Inflammatory macrophage treated with lipopolysaccharide for 1 hour (primary cell): ENCODE measurements at regions not wholly inside any gene's neighbourhood (a gene's known extent, or its start where the extent isn't known, plus 50 kb on each side); places are given as distances from the start of the nearest gene placed in this dataset.

Experiments used
- DNase-seq, 2 donors: peaks; one replicate each; pipeline ENCODE4 v3.0.0-alpha.2; 2020 to 2022

DNA sequence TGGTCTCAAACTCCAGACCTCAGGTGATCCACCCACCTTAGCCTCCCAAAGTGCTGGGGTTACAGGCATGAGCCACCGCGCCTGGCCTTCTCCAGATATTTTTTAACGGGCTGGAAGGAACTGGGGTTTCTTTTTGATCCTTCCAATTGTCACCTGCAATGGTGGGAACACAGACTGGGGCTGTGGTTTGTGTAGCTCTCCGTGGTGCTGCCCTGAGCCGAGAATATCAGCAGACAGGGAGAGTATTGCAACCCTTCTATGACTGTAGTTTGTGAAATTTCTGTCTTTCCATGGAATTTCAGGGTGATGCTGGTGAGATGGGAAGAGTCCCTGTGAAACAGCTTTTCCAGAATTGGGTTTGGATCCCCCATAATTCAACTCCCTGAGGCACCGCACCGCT is 263.5 kb downstream of the ENGASE start:
- DNase-seq = no peak

DNA sequence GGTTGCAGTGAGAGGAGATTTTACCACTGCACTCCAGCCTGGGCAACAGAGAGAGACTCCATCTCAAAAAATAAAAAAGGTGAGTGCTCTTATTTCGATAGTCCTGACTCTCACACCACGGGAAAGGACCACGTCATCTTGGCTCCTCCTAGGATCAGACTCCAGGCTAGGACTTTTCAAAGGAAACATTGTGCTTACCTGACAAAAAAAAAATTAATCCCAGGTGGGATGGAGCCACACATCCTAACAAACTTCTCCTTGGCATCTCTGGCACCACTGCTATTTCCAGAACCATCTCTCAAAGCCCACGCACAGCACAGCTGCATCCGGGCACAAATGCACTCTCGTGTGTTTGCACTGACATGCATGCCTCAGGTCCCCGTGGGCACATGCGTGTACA is 262.4 kb downstream of the ENGASE start:
- no peak for DNase-seq

DNA sequence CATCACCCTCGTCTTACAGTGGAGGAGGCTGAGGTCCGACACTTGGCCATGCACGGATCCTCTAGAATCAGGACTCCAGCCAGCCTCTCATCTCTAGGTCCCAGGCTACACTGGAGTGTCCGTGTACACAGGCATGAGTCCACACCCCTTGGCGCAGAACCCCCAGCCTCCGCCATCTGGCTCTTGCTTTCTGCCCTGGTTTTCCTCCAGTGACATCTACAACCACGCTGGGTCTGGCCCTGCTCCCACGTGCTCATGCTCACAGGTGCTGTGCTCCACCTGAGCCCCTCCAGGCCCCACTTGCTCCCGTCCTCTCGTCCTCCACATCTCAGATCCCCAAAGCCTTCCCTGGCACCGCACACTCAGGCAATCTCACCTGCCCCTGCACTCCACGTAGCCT is 260.8 kb downstream of the ENGASE start:
- no peak for DNase-seq

DNA sequence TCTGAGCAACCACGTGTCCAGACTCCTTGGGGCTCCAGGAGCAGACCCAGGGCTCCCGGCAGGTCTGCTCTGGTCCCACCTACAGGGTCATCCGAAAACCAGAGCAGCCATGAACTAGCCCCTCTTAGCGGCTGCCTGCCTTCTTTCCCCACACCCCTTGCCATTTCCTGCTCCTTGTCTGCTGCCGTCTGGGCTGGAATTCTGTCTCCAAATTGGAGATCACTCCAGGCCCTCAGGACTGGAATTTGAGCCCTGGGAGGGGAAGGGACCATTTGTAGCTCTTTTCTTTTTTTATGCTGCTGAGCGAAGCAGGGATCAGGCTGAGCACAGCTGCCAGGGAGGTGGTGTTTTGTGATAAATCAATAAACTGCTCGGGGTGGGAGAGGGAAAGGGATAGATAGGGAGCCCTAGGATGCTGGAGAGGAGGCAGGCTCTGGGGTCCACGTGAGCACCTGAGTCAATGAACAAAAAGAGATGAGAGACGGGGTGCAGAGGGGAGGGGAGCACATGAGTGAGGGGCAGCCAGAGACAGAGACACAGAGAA is 257.5 kb downstream of the ENGASE start:
- DNase-seq = no peak

DNA sequence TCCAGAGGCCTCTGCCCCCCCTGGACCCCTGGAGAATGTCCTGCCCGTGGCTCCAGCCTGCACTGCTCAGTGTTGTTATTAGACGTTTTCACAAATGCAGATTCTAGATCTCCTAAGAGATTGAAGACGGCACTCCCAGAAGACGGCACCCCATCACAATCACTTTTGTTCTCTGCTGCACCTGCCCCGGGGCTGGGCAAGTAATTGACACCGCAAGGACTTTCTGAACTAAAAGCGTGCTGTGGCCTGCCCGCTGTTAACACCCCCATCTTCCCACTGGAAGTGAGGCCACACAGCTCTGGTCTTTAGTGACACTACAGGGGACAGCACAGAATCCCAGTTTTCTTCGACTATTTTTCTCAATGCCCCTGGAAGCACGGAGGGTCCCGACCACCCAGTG is 256.9 kb downstream of the ENGASE start:
- DNase-seq = no peak

DNA sequence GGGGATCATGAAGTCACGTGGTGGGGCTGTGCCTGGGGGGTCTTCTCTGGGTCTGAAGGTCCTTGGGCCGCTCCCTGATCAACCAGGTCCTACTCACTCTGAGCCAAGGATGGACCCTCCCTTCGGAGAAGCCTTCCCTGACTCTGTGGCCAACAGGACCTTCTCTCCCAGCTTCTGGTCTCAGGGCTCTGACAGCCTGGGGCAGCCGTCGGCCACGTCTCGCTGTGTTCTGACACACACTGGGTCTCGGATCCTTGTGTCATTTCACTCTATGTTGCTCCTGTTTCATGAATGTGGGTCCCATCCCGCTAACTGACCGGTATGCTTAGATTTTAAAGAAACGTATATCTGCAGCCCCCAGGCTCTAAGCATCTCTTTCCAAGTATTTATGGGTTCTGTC is 256.1 kb downstream of the ENGASE start:
- DNase-seq = no peak

DNA sequence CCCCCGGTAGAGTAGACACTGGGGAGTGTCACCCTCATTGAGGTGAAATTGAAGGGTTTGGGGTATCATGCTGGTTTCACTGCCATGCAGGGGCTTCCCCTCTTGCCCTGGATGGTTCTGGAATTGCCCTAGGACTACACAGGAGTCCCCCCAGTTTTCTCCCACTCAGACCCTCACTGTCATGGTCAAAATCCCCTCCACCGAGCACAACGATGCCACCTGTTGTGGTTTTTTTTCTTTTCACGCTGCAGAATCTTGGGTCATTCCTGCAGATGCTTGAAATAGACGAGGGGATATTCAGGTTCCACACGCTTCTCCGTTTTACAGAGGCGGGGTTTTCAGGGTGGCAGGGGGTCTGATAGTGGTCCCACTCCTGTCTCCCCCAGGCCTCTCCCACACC is 255.6 kb downstream of the ENGASE start:
- no peak for DNase-seq

DNA sequence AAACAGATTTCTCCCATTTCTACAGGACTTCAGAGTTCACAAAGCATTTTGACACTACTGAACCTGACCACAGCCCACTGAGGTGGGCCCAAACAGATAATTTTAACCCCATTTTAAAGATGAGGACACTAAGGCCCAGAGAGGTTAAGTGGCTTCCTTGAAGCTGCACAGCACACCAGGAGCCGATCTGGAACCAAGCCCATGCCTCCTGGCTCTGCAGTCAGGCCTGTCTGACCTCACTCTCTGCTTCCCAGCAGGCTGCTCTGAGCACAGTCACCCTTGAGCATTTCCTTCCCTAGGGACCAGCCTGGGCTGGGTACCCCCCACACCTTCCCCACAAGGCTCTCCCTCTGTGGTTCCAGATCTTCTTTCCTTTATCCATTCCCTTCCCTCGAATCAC is 252.2 kb downstream of the ENGASE start:
- DNase-seq = no peak

DNA sequence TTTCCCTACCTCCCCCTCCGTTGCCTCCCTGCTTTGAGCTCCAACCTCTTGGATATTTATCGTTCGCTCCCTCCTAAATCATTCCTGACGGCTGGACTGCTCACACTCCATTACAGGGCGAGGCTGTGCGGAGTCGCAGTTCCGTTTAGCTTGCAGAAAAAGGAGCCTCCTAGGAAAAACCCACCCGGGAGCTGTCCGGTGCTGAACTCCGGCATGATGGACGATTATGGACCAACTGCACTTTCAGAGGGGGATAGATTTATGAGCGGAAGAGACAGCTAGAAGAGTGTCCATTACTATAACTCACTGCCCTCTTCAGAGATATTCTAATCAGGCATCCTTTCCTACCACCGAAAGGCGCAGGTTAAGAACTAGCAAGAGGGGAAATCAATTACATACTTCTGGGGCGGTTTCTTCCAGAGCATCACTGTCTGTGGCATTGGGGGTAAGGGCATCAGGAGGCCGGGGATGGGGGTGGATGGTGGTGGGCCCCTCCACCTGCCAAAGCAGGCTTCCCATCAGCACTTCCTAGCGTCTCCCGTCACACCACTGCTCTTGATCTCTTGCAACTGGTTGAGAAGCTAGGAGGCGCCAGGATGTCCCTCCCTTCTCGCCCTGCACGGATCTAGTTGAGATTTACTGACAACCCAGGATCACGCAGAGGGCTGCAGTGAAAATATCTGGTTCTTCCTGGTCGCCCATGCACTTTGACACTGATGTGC is 251.2 kb downstream of the ENGASE start:
- no peak for DNase-seq

DNA sequence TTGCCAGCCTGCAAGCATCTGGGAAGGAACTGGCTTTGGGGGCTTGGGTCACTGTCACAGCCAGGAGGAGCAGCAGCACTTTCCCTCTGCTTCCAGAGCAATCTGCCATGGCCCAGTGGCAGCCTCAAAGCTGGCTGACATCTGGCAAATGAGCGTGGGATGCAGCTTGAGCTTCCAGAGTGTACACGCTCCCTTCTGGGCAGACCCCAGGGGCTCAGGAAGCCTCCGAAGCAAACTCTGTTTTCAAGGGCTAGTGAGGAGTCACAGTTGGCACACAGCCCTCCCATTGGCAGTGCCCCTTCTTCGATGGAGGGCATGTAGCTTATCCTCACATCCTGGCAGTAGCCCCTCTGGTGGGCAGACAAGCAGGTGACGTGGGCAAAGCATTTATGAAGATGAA is 249.6 kb downstream of the ENGASE start:
- no peak for DNase-seq

DNA sequence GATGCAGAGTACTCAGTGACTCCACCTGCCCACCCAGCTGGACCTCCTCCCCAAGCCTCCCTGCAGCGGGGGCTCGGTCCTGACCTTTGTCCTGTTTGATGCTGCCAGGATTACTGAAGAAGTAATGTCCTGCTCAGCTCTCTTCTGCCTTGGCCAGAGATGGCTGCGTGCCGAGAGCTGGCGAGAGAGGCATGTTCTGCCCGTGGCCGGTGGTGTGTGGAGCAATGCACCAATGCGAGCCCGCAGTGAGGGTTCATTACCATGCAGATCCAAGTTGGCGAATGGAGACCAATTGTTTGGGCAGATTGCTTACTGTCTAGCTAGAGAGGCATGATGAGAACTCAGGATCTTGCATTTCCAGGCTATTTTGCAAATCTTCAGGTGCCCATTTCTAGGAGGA is 248.9 kb downstream of the ENGASE start:
- DNase-seq = no peak

DNA sequence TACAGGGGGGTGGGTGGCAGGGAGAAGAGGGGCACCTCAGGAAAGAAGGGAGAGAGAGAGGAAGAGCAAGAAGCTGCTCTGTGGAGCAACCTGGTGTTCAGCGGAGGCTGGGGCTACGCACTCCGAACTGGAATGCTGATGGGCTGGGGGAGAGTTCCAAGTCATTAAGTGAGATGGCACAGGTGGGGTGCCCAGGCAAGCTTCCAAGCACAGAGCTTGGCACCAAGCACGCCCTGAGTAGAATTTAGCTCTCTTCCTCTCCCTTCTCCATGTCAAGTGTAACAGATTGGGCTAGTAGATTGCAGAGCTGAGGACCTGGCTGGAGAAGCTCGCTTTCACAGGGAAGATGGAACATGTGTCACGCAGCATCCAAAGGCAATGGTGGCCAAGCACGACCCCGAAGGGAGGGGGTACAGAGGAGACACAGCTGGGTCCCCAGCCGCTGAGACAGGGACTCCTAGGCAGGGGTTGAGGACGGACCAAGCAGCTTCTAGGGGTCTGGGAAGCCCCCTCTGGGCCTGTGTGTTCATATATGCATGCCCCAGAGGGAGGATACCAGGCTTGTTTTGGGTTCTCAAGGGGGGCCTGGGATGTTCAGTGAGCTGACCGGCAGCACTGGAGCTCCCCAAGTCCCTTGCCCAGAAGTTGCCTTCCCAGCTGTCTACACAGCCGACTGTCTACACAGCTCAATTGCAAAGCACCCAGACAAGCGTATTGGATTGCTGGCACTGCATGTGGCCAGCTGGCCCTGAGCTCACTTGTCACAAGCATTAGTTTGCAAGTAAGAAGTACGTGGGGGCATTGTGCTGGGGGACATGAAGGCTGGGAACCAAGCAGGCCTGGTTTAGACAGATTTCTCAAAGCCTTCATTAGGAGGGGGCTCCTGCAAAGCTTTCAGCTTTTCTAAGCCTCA is 247.8 kb downstream of the ENGASE start:
- no peak for DNase-seq

DNA sequence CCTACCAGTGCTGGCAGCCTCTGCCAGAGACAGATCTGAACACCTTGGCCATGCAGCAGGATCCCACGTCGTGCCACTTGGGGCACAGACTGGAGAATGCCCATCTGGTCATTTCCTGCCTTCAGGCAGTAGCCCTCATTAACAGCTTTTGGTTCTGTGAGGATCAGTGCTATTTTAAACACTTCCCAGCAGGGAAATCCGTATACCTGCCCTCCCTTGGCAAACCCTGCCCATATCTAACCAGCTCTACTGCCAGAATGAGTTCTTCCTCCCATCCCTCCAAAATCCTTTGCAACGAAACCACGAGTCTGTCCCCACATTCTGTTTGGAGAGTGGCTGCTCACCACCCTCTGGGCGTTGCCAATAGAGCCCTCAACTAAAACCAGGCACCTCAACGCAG is 245.7 kb downstream of the ENGASE start:
- no peak for DNase-seq

DNA sequence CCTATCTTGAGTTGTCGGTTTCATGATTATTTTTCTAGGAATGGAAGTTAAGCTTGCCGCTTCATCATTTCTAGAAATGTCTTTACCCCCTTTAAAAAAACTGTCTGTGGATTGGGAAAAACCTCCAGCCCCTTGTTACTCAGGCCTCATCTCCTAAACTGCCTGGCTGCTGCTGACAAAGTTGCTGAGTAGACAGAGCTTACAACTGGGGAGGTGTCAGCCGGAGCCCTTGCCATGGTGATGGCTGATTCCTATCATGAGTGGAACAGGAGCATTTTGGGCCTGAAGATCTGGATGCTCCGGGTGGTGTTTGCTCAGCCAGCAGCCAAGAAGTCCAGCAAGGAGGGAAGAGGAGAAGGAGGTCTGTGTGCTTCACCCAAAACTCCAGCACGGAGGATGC is 243.3 kb downstream of the ENGASE start:
- no peak for DNase-seq

DNA sequence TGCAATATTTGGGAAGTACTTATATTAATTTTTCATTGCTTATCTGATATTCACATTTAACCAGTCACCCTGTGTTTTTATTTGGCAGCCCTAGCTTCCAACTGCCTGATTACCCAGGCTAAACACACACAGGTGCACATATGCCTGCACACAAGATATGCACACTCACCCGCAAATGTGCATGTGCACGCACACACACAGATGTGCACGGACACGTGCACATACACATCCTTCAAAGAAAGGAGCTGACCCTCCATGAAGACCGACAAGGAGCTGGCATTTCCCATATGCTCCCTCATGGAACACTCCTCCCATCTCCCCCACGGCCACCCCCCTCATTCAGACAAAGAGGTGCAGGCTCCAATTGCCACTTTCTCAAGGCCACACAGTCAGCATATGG is 242.2 kb downstream of the ENGASE start:
- no peak for DNase-seq

DNA sequence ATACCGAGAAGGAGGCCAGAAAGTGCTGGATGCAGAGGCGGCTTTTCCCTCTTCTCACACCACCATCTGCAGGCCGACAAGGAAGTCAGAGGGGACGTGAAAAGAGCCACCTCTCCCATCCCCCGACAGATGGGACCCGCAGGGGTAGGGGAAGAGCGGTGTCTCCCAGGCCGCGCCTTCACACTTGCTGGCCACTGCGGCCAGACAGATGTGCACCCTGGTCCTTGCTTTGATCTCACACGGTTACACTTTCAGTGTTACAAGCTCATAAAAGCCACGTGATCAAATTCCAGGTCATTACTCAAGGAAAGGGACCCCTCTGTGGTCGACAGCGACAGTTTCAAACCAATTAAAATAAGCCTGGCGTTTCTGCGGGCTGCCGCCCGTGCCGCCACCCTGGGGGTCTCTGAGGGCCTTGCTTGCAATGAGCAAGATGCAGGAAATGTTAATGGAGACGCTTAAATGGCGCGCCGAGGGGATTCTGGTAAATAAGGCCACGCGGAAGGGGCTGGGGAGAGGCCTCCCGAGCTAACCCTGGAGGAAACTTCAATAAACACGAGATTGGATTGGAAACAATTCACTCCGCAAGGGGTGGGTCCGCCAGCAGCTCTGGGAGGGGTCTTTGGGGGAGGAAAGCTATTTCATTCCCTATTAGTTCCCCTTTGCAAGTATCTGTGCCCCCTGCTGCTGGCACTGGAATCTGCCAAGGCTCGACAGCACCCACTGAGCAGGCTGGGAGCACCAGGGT is 240.9 kb downstream of the ENGASE start:
- DNase-seq = no peak

DNA sequence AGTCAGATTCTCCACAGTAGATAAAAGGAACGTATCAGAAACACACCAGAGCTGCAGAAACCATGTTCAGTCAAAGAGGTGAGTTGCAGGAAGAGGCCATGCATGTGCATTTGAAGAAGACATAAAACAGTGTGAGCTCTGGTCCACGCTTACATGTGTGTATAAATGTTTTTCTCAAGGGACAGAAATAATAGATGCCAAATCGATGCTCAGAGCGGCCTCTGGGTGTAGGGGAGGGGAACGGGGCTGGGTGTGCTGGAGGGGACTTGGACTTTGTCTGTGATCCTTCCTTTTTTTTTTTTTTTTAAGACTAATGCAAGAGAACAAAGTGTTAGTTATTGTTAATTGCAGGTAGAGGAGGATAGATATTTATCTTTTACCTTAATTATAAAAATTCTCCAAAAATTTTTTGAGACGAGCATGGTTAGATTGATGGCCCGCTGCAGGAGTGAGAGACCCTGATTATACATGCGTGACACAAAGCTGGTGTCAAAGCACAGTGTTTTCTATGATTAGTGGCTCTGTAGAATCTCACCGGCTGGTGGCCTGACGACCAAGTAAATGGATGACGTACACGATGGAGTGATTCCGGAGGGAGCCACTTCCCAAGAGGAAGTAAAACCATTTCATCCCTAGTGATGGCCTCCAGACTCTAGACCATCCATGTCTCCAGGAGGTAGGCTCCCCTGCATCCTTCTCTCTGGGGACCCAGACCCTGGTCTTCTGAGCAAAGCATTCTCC is 240.2 kb downstream of the ENGASE start:
- no peak for DNase-seq

DNA sequence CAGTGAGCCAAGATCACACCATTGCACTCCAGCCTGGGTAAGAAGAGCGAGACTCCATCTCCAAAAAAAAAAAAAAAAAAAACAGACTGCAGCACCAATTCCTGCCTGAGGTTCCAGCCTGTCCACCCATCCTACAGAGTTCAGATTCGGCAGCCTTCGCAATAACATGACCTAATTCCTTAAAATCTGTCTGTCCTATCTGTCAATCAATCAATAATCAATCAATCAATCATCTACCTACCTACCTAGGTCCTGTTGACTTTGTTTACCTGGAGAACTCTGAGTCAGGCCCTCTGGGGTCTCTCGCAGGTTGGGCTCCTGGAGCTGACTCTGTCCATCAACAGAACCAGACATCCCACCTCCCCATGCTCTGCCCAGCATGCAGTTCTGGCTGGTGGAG is 236.7 kb downstream of the ENGASE start:
- DNase-seq = no peak

DNA sequence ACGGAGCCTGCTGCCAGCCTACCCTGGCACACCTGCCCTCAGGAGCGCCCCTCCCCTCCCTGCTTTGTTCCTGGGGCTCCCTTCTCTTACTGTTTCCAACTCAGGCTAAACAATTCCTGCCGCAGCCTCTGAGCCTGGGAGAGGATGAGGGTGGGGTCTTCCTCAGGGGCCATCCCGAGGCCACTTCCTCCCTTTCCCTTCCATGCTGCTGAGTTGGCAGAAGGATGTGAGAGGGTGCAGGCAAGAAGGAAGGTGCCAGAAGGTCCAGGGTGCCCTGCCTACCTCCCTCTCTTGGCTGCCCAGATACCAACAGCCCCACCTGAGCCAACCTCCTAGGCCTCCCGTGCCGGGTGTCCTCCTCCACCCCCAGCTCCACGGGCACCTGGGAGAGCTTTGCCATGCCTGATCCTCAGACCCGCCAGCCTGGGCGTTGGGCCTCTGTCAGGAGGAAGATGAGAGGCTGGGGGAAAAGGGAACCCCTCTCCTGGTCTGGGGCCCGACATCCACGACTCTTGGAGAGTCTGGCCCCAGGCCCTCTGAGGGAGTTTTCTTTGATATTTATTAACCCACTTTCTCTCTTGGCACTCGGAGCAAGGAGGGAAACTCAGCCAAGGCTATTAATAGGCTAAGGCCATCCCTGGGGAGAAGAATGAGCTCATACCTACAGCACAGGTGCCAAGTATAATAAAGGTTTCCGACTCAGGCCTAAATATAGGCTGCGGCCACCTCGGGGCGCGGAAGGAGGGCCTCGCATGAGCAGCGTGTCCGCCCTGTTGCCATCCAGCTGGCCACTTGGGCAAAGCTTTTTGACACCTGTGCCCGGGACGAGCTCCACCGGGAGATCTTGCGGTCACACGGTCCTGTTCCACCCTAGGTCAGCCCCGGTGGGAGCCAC is 232.0 kb downstream of the ENGASE start:
- DNase-seq = no peak

DNA sequence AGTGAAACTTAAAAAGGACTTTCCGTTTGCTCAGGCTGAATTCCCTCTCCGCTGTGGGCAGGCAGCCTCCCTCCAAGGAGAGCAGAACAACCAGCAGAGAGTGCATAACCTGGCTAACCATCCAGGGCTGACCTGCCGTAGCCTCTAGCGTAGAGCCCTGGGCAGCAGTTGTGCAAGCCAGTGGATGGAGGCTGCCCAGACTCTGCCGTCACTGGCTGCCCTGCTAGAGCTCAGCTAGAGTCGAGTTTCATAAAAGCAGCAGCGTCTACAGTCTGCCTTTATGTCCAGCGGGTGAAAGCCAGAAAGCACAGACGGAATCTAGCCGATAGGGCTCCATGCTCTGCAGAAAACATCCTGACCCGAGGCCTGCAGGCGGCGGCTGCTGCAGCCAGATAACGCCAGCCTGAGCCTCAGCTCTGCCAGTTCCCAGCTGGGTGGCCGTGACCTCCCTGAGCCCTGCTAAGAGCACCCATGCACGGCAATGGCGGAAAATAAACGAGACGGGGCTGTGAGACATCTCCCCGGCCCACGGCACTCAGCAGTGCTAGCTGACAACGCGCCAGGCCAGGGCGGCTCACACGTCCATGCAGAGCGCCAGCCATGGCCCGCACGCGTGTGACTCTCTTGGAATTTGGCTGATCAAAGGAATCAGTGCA is 231.3 kb downstream of the ENGASE start:
- DNase-seq = no peak

DNA sequence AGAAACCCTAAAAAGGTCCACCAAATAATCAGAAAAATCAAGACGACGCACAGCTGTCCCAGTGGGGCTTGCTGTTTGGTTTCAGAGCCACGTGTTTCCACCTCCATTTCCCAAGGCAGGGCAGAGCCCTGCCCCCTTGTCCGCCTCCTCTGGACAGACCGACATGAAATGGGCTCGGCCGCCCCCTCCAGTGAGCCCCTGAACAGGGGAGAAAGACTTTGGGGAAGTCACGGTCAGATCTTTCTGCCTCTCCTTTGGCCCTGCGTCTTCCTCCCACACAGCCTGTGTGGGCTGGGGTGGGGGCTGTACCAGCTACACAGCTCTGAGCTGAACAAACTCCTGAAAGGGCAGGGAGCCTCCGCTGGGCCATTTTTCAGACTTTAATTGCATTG is 230.7 kb downstream of the ENGASE start:
- no peak for DNase-seq
